GM19351 (cell line): ENCODE measurements at regions not wholly inside any gene's neighbourhood (a gene's known extent, or its start where the extent isn't known, plus 50 kb on each side); places are given as distances from the start of the nearest gene placed in this dataset.
A peak's percentile ranks its signal among the peaks of the same experiment; 100 is the strongest.
"Not testable (repeated sequence)": the region's sequence is repeated elsewhere in the genome, so short reads cannot be mapped to it uniquely, and the experiment has no call there.

Experiments used
- ATAC-seq: cut with Tn5 transposase; IDR thresholded peaks from one replicate; pipeline ENCODE4 v1.9.1; 2021; ENCODE audit warnings: mild to moderate bottlenecking, moderate library complexity; ENCODE audit not compliant: unreplicated experiment

- ATAC-seq: no peak
Observed at GRCh38 chr20:53655625-53656292, 62.1 kb upstream of the ZNF217 start.

GRCh38 chr20:53654932-53655624, 61.4 kb upstream of the ZNF217 start:
- ATAC-seq: no peak

- not testable (repeated sequence) for ATAC-seq
Observed at GRCh38 chr20:53654521-53654920, 60.9 kb upstream of the ZNF217 start.

- no peak for ATAC-seq
Observed at GRCh38 chr20:53652859-53653517, 59.3 kb upstream of the ZNF217 start.

GRCh38 chr20:53652090-53652858, 58.6 kb upstream of the ZNF217 start:
- ATAC-seq: peak; percentile 74

GRCh38 chr20:53649493-53649892, 55.9 kb upstream of the ZNF217 start:
- ATAC-seq: not testable (repeated sequence)

GRCh38 chr20:53647286-53647821, 53.7 kb upstream of the ZNF217 start:
- ATAC-seq: no peak

GRCh38 chr20:53646550-53646949, 52.9 kb upstream of the ZNF217 start:
- no peak for ATAC-seq

- ATAC-seq: no peak
Observed at GRCh38 chr20:53645582-53645897, 51.9 kb upstream of the ZNF217 start.

GRCh38 chr20:53644108-53644507, 50.5 kb upstream of the ZNF217 start:
- ATAC-seq: not testable (repeated sequence)
